ENCODE measurements at regions not wholly inside any gene's neighbourhood (a gene's known extent, or its start where the extent isn't known, plus 50 kb on each side); places are given as distances from the start of the nearest gene placed in this dataset.

DNA sequence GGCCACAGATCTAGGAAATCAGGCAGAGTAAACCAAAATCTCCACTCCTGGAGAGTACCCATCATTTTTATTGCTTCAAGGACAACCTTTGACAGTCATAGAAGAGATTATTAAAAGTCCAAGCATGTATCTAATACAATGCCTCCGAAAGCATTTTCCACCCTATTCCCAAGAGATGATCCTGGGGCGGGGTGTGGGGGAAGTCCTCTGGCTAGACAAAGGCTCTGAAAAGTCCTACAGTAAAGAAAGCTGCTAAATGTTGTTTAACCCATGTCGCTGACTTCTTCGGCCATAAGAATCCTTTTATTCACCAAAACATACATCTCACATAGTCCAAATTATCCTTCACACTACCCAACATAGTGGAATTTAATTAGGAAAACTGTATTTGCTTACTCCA lies 115.7 kb upstream of the STT3B start:
- Histone ChIP-seq H3K79me1 (ENCODE audit: low read depth in 1 of 2, low read length in 2 of 2) (no peaks in the 10 kb centered on the region), H3K18ac (ENCODE audit: low read depth, low read length) (no peak overlapping the region), H2BK20ac (ENCODE audit: low read depth, low read length) (no peak overlapping the region), H2AK9ac (replicated peaks; ENCODE audit: low read depth, low read length, poor library complexity) (no peak overlapping the region), H3K14ac (replicated peaks; ENCODE audit: low read depth, low read length) (no peak overlapping the region), H4K8ac (ENCODE audit: low read depth in 2 of 2, low read length in 2 of 2) (no peak overlapping the region), H2AK5ac (ENCODE audit: low read depth, low read length) (no peak overlapping the region), H3K4me3 (ENCODE audit: insufficient read depth, low read depth, low read length) (no peak overlapping the region), H3K9me3 (ENCODE audit: control insufficient read depth, insufficient read depth, low read length) (no peaks in the 10 kb centered on the region), H3K4me1 (ENCODE audit: control insufficient read depth, insufficient read depth, low read length) (no peaks in the 10 kb centered on the region), H3K23ac (ENCODE audit: low read depth, low read length) (no peak overlapping the region), H3K4me2 (ENCODE audit: low read depth, low read length) (no peak overlapping the region), H4K91ac (ENCODE audit: insufficient read depth, low read depth, low read length) (no peak overlapping the region), H4K20me1 (ENCODE audit: insufficient read depth, low read length) (no peaks in the 10 kb centered on the region), H3K36me3 (ENCODE audit: control insufficient read depth, insufficient read depth, low read length) (no peaks in the 10 kb centered on the region), H3K9ac (ENCODE audit: low read depth, low read length) (no peak overlapping the region), H2BK120ac (ENCODE audit: low read depth, low read length) (no peak overlapping the region), H3K4ac (ENCODE audit: low read depth, low read length) (no peak overlapping the region), H3K27me3 (ENCODE audit: control insufficient read depth, insufficient read depth, low read length) (peaks cover 2% of the 10 kb centered on the region; the same call in 1 of the 2 replicates), H3K56ac (ENCODE audit: extremely low read depth, insufficient read depth, low read length) (no peak overlapping the region), H2AFZ (replicated peaks; ENCODE audit: low read length, poor library complexity) (no peak overlapping the region), H3K9me1 (ENCODE audit: insufficient read depth, low read length) (no peaks in the 10 kb centered on the region), H2BK15ac (ENCODE audit: low read depth, low read length) (no peak overlapping the region), H4K5ac (ENCODE audit: low read depth, low read length) (no peak overlapping the region), H2BK5ac (ENCODE audit: low read depth, low read length, poor library complexity, severe bottlenecking) (no peak overlapping the region), H3K27ac (ENCODE audit: insufficient read depth, low read length) (no peak overlapping the region)
- CTCF ChIA-PET = no interaction called here
- POLR2A ChIA-PET (ENCODE audit: unreplicated experiment) = no interaction called here
- 100% methylated on average over 1 of the region's 4 CpGs; no CpG with 5 or more reads in 1 of the 2 experiments for WGBS, 2 experiments (ENCODE audit: extremely low coverage in 2 of 2, insufficient read length in 1 of 2)
- no TSS peak for BruUV-seq (replicated peaks)
- DNase-seq (no peak), ATAC-seq (ENCODE audit: low read depth) (no peak)
- intact Hi-C loops (cut with micrococcal nuclease) = no loop called here
- in situ Hi-C loops (cut with MboI; ENCODE audit: low sequenced_read_pairs) = no loop called here
- no peak for TF ChIP-seq CHD1 (IDR thresholded peaks at IDR 0.05; ENCODE audit: low read depth, low read length)
- TF ChIP-seq BHLHE40 (IDR thresholded peaks at IDR 0.05; ENCODE audit: low read depth, low read length) = no peak
- TF ChIP-seq RAD21 (IDR thresholded peaks at IDR 0.05; ENCODE audit: low read length) = no peak
- no peak for TF ChIP-seq MAFK (IDR thresholded peaks at IDR 0.05; ENCODE audit: low read depth, low read length)
- TF ChIP-seq, protein P1, sequence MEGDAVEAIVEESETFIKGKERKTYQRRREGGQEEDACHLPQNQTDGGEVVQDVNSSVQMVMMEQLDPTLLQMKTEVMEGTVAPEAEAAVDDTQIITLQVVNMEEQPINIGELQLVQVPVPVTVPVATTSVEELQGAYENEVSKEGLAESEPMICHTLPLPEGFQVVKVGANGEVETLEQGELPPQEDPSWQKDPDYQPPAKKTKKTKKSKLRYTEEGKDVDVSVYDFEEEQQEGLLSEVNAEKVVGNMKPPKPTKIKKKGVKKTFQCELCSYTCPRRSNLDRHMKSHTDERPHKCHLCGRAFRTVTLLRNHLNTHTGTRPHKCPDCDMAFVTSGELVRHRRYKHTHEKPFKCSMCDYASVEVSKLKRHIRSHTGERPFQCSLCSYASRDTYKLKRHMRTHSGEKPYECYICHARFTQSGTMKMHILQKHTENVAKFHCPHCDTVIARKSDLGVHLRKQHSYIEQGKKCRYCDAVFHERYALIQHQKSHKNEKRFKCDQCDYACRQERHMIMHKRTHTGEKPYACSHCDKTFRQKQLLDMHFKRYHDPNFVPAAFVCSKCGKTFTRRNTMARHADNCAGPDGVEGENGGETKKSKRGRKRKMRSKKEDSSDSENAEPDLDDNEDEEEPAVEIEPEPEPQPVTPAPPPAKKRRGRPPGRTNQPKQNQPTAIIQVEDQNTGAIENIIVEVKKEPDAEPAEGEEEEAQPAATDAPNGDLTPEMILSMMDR (conservative IDR thresholded peaks at IDR 0.05; ENCODE audit: low read depth, low read length) = no peak
- TF ChIP-seq CEBPB (IDR thresholded peaks at IDR 0.05; ENCODE audit: low read depth, low read length) = no peak
- no peak for TF ChIP-seq SMC3 (IDR thresholded peaks at IDR 0.05; ENCODE audit: low read depth, low read length)
- no peak for TF ChIP-seq NFE2L2 (IDR thresholded peaks at IDR 0.05; ENCODE audit: low read depth, low read length)
- dilution Hi-C loops (cut with HindIII; ENCODE audit: low sequenced_read_pairs, unreplicated experiment) = no loop called here

All from IMR-90 (cell line).